PC-3 (cell line): ENCODE measurements at regions not wholly inside any gene's neighbourhood (a gene's known extent, or its start where the extent isn't known, plus 50 kb on each side); places are given as distances from the start of the nearest gene placed in this dataset.
A peak's percentile ranks its signal among the peaks of the same experiment; 100 is the strongest.

ENCODE experiments used
- ATAC-seq: fragments of 200-7000 bp; cut with Tn5 transposase; 2 replicates; pipeline ENCODE4 v1.9.1; 2020; ENCODE audit warnings: mild to moderate bottlenecking, moderate library complexity
- BruUV-seq: library from RNA; stranded (reverse); fragments of 400-500 nt; replicated peaks from 2 replicates; lab custom pipeline; 2021; lab: Mats Ljungman, UMichigan
- CTCF ChIA-PET: fragments of 300-600 bp; sonication (Branson Sonifier 250); formaldehyde crosslinking; loops from one replicate; lab custom pipeline; 2022; ENCODE audit warnings: antibody characterized with exemption; lab: Charles Lee
- POLR2A ChIA-PET: fragments of 300-600 bp; sonication (Branson Sonifier 250); formaldehyde crosslinking; loops from one replicate; lab custom pipeline; 2022; ENCODE audit warnings: antibody characterized with exemption; ENCODE audit not compliant: unreplicated experiment; lab: Charles Lee
- DNase-seq: peaks from one replicate; pipeline ENCODE4 v3.0.0-alpha.2; 2015
- H2AFZ ChIP-seq: fragments of 300-600 bp; sonication (generic); 2 replicates; pipeline ENCODE4 v1.6.0; 2016; ENCODE audit warnings: antibody characterized with exemption, low read length
- H3F3A ChIP-seq: fragments of 300-600 bp; sonication (generic); one replicate; pipeline ENCODE4 v1.6.0; 2017; ENCODE audit warnings: antibody characterized with exemption, low read length, control low read depth, mild to moderate bottlenecking; ENCODE audit not compliant: unreplicated experiment
- H3K27ac ChIP-seq: fragments of 300-600 bp; sonication (generic); 2 replicates; pipeline ENCODE4 v1.5.1; 2016; ENCODE audit warnings: mild to moderate bottlenecking, low read length
- H3K27me3 ChIP-seq: fragments of 300-600 bp; sonication (generic); 2 replicates; pipeline ENCODE4 v1.6.1; 2016; ENCODE audit warnings: low read length, mixed read lengths
- H3K36me3 ChIP-seq: fragments of 300-600 bp; sonication (generic); 2 replicates; pipeline ENCODE4 v1.6.1; 2016; ENCODE audit warnings: low read depth, mixed run types, low read length, mixed read lengths
- H3K4me1 ChIP-seq: fragments of 300-600 bp; sonication (generic); 2 replicates; pipeline ENCODE4 v1.5.1; 2016; ENCODE audit warnings: low read length; ENCODE audit not compliant: insufficient read depth
- H3K4me2 ChIP-seq: fragments of 300-600 bp; sonication (generic); 2 replicates; pipeline ENCODE4 v1.6.0; 2016; ENCODE audit warnings: low read length
- H3K4me3 ChIP-seq: fragments of 300-600 bp; sonication (generic); 2 replicates; pipeline ENCODE4 v1.5.1; 2016; ENCODE audit warnings: mild to moderate bottlenecking, low read length, mixed read lengths
- H3K79me2 ChIP-seq: fragments of 300-600 bp; sonication (generic); 2 replicates; pipeline ENCODE4 v1.6.1; 2017; ENCODE audit warnings: low read length, mixed read lengths
- H3K9ac ChIP-seq: fragments of 300-600 bp; sonication (generic); 2 replicates; pipeline ENCODE4 v1.6.0; 2016; ENCODE audit warnings: mild to moderate bottlenecking, low read length
- H3K9me2 ChIP-seq: fragments of 300-600 bp; sonication (generic); replicated peaks from 2 replicates; pipeline ENCODE4 v1.6.1; 2016; ENCODE audit warnings: mixed run types, low read length, mixed read lengths
- H3K9me3 ChIP-seq: fragments of 300-600 bp; sonication (generic); 2 replicates; pipeline ENCODE4 v1.6.1; 2016; ENCODE audit warnings: low read length, mixed read lengths
- H4K20me1 ChIP-seq: fragments of 300-600 bp; sonication (generic); 2 replicates; pipeline ENCODE4 v1.6.1; 2016; ENCODE audit warnings: low read length, mixed read lengths
- CTCF ChIP-seq: fragments of 300-600 bp; sonication (generic); conservative IDR thresholded peaks from 2 replicates; pipeline ENCODE4 v1.5.1; 2017; ENCODE audit warnings: antibody characterized with exemption, low read depth, mild to moderate bottlenecking, low read length
- EZH2 ChIP-seq: fragments of 300-600 bp; sonication (generic); IDR thresholded peaks from one replicate; pipeline ENCODE4 v1.6.1; 2017; ENCODE audit warnings: antibody characterized with exemption, mild to moderate bottlenecking, low read length; ENCODE audit not compliant: unreplicated experiment
- EZH2phosphoT487 ChIP-seq: fragments of 300-600 bp; sonication (generic); IDR thresholded peaks from 2 replicates; pipeline ENCODE4 v1.6.1; 2018; ENCODE audit warnings: mild to moderate bottlenecking, antibody characterized with exemption, low read length, borderline replicate concordance
- intact Hi-C: fragments of 100-400 bp; cut with micrococcal nuclease; formaldehyde crosslinking; loops from 2 replicates; pipeline ENCODE4 v1.9.0; 2023

GRCh38 chr7:115649429-115649828 is 381.1 kb downstream of the TFEC start:
- ATAC-seq (peak; percentile 45), DNase-seq (peak; percentile 16)
- BruUV-seq, result no TSS peak
- no peaks in the 10 kb centered on the region for H3K9me3 ChIP-seq
- no peaks in the 10 kb centered on the region for H3F3A ChIP-seq
- no peaks in the 10 kb centered on the region for H3K9me2 ChIP-seq
- H3K4me1 ChIP-seq, result peaks cover 5% of the 10 kb centered on the region; the same call in 1 of the 2 replicates
- no peaks in the 10 kb centered on the region for H4K20me1 ChIP-seq
- no peak overlapping the region for H3K4me2 ChIP-seq
- H2AFZ ChIP-seq, result no peak overlapping the region
- H3K27ac ChIP-seq, result no peak overlapping the region
- no peaks in the 10 kb centered on the region for H3K79me2 ChIP-seq
- ChIA-PET POLR2A (no interaction called here), CTCF (no interaction called here)
- H3K4me3 ChIP-seq, result no peak overlapping the region
- TF ChIP-seq EZH2, result no peak
- TF ChIP-seq EZH2phosphoT487, result no peak
- TF ChIP-seq CTCF, result no peak
- intact Hi-C loops, result no loop called here
- no peaks in the 10 kb centered on the region for H3K27me3 ChIP-seq
- H3K36me3 ChIP-seq, result no peaks in the 10 kb centered on the region
- H3K9ac ChIP-seq, result no peak overlapping the region

- Histone ChIP-seq H3K4me3 (no peak overlapping the region), H3K27me3 (no peaks in the 10 kb centered on the region), H3K9me3 (no peaks in the 10 kb centered on the region), H3K9me2 (no peaks in the 10 kb centered on the region), H3K4me2 (no peak overlapping the region), H3F3A (no peaks in the 10 kb centered on the region), H3K79me2 (no peaks in the 10 kb centered on the region), H2AFZ (no peak overlapping the region), H3K36me3 (no peaks in the 10 kb centered on the region), H3K4me1 (peaks cover 5% of the 10 kb centered on the region; the same call in 1 of the 2 replicates), H3K27ac (no peak overlapping the region), H3K9ac (no peak overlapping the region), H4K20me1 (no peaks in the 10 kb centered on the region)
- TF ChIP-seq CTCF (no peak), EZH2 (no peak), EZH2phosphoT487 (no peak)
- BruUV-seq, result no TSS peak
- POLR2A ChIA-PET, result no interaction called here
- intact Hi-C loops, result no loop called here
- no peak for ATAC-seq
- no peak for DNase-seq
- CTCF ChIA-PET, result no interaction called here
Measured at GRCh38 chr7:115647712-115648111, 382.9 kb downstream of the TFEC start.

- H3K9me2 ChIP-seq, result no peaks in the 10 kb centered on the region
- ChIA-PET CTCF (no interaction called here), POLR2A (no interaction called here)
- no peaks in the 10 kb centered on the region for H3K9me3 ChIP-seq
- no peak for ATAC-seq
- H3K27ac ChIP-seq, result no peak overlapping the region
- no peaks in the 10 kb centered on the region for H3K4me1 ChIP-seq
- no peaks in the 10 kb centered on the region for H3F3A ChIP-seq
- H2AFZ ChIP-seq, result no peak overlapping the region
- no peak for TF ChIP-seq EZH2
- TF ChIP-seq CTCF, result no peak
- TF ChIP-seq EZH2phosphoT487, result no peak
- H3K4me3 ChIP-seq, result no peak overlapping the region
- no peaks in the 10 kb centered on the region for H3K36me3 ChIP-seq
- H4K20me1 ChIP-seq, result no peaks in the 10 kb centered on the region
- BruUV-seq, result no TSS peak
- no peaks in the 10 kb centered on the region for H3K27me3 ChIP-seq
- H3K9ac ChIP-seq, result no peak overlapping the region
- no peaks in the 10 kb centered on the region for H3K79me2 ChIP-seq
- H3K4me2 ChIP-seq, result no peak overlapping the region
- DNase-seq, result no peak
- intact Hi-C loops, result no loop called here
Measured at GRCh38 chr7:115642194-115642593, 388.4 kb downstream of the TFEC start.
